K562 (cell line): ENCODE measurements at regions not wholly inside any gene's neighbourhood (a gene's known extent, or its start where the extent isn't known, plus 50 kb on each side); places are given as distances from the start of the nearest gene placed in this dataset.

Experiments
- ATAC-seq: fragments of 200-7000 bp; cut with Tn5 transposase; 3 replicates; pipeline ENCODE4 v1.9.1; 2020; ENCODE audit warnings: moderate library complexity
- BruUV-seq: library from RNA; stranded (reverse); fragments of 400-500 nt; replicated peaks from 2 replicates; lab custom pipeline; 2021; lab: Mats Ljungman, UMichigan
- CTCF ChIA-PET: fragments of 300-600 bp; formaldehyde crosslinking; extraction: SDS; loops from one replicate; lab custom pipeline; 2021; ENCODE audit warnings: low intra/inter-chr PET ratio; lab: Yijun Ruan, JAX
- POLR2A ChIA-PET: fragments of 300-600, 350-650 bp; sonication (Branson Sonifier 250); formaldehyde crosslinking; extraction: SDS; loops from one replicate; lab custom pipeline; 2021; ENCODE audit warnings: antibody characterized with exemption, inconsistent platforms; lab: Yijun Ruan, JAX
- DNase-seq, 4 experiments: peaks; one replicate each; pipeline versions ENCODE4 v3.0.0 to v3.0.0-alpha.2; 2011 to 2018; ENCODE audit warnings: low spot score in 3 of 4, mixed read lengths in 3 of 4; ENCODE audit errors: extremely low read depth in 1 of 4
- FAIRE-seq: peaks from 2 replicates; lab custom pipeline; 2011; peaks lifted over from hg19 to GRCh38; lab: Jason Lieb, UNC
- H2AFZ ChIP-seq: 2 replicates; pipeline ENCODE4 v1.6.0; 2011; ENCODE audit warnings: low read depth, low read length, control low read depth, inconsistent platforms
- H3K27ac ChIP-seq: fragments of 200-600 bp; 3 replicates; pipeline ENCODE4 v1.8.0; 2011; ENCODE audit warnings: low read depth, mild to moderate bottlenecking, control low read depth, inconsistent platforms, low read length, moderate library complexity, mixed read lengths; ENCODE audit errors: extremely low read depth
- H3K27me3 ChIP-seq, 2 experiments: fragments of 300-600 bp in 1 of 2; 2 replicates in 1 of 2; 3 replicates in 1 of 2; pipeline versions ENCODE4 v1.6.0 to v1.8.0; 2011; ENCODE audit warnings: inconsistent platforms in 2 of 2, low read length in 2 of 2, mild to moderate bottlenecking in 1 of 2, mixed read lengths in 1 of 2, moderate library complexity in 1 of 2; ENCODE audit not compliant: control insufficient read depth in 2 of 2, insufficient read depth in 2 of 2
- H3K36me3 ChIP-seq: fragments of 300-600 bp; 3 replicates; pipeline ENCODE4 v1.8.0; 2011; ENCODE audit warnings: mild to moderate bottlenecking, low read length, inconsistent platforms; ENCODE audit not compliant: control insufficient read depth, insufficient read depth
- H3K4me1 ChIP-seq, 2 experiments: fragments of 200-600 bp in 1 of 2; replicated peaks in 1 of 2; 2 replicates in 1 of 2; 3 replicates in 1 of 2; pipeline versions ENCODE4 v1.5.1 to v1.8.0; 2011; ENCODE audit warnings: inconsistent platforms in 2 of 2, low read length in 2 of 2, mild to moderate bottlenecking in 1 of 2, mixed read lengths in 1 of 2, moderate library complexity in 1 of 2; ENCODE audit not compliant: control insufficient read depth in 2 of 2, insufficient read depth in 2 of 2
- H3K4me2 ChIP-seq: 2 replicates; pipeline ENCODE4 v1.6.1; 2011; ENCODE audit warnings: low read length, control low read depth, inconsistent platforms, mixed read lengths; ENCODE audit not compliant: insufficient read depth
- H3K4me3 ChIP-seq: fragments of 200-600 bp; sonication (generic), shearing (Covaris generic); 2 replicates; pipeline ENCODE4 v1.5.1; 2016; ENCODE audit warnings: control low read depth, inconsistent platforms
- H3K79me2 ChIP-seq: fragments of 200-600 bp; 3 replicates; pipeline ENCODE4 v1.8.0; 2011; ENCODE audit warnings: low read length, inconsistent platforms; ENCODE audit not compliant: control insufficient read depth, insufficient read depth
- H3K9ac ChIP-seq, 2 experiments: 2 replicates each; pipeline versions ENCODE4 v1.6.0 to v1.6.1; 2011; ENCODE audit warnings: low read depth in 2 of 2, low read length in 2 of 2, control low read depth in 1 of 2, inconsistent platforms in 1 of 2, mild to moderate bottlenecking in 1 of 2, mixed read lengths in 1 of 2; ENCODE audit not compliant: insufficient read depth in 1 of 2
- H3K9me1 ChIP-seq: one replicate; pipeline ENCODE4 v1.6.0; 2011; ENCODE audit warnings: inconsistent platforms, mild to moderate bottlenecking, low read length, moderate library complexity; ENCODE audit not compliant: control insufficient read depth, insufficient read depth
- H3K9me3 ChIP-seq: replicated peaks from 2 replicates; pipeline ENCODE4 v1.5.1; 2011; ENCODE audit warnings: low read depth, low read length, inconsistent platforms; ENCODE audit not compliant: control insufficient read depth, insufficient read depth
- H4K20me1 ChIP-seq: replicated peaks from 2 replicates; pipeline ENCODE4 v1.6.1; 2011; ENCODE audit warnings: low read length, inconsistent platforms, mixed read lengths; ENCODE audit not compliant: control insufficient read depth, insufficient read depth
- ETV5 ChIP-seq: sonication (generic); formaldehyde crosslinking; IDR thresholded peaks from 2 replicates; pipeline ENCODE4 v1.4.0; 2020; ENCODE audit warnings: low read depth, mild to moderate bottlenecking, missing genetic modification reagents
- GABPB2 ChIP-seq: fragments of 250-450 bp; sonication (Bioruptor Pico); conservative IDR thresholded peaks from 2 replicates; pipeline ENCODE4 v1.5.1; 2021; ENCODE audit warnings: mild to moderate bottlenecking
- GTF2B ChIP-seq: IDR thresholded peaks from 2 replicates; pipeline ENCODE4 v1.6.1; 2011; ENCODE audit not compliant: insufficient read length; ENCODE audit errors: extremely low read depth
- HCFC1 ChIP-seq: IDR thresholded peaks from 2 replicates; pipeline ENCODE4 v1.6.1; 2012; ENCODE audit warnings: low read depth, low read length, improper control_type of control experiment
- NKRF ChIP-seq: fragments of 450-650 bp; IDR thresholded peaks from 2 replicates; pipeline ENCODE4 v1.6.1; 2016; ENCODE audit warnings: borderline replicate concordance
- NR4A1 ChIP-seq, 2 experiments: fragments of 250-450 bp in 1 of 2; fragments of 450-650 bp in 1 of 2; sonication (Bioruptor Pico) in 1 of 2; IDR thresholded peaks; 2 replicates each; pipeline versions ENCODE4 v1.4.0 to v1.6.1; 2016 to 2020; ENCODE audit warnings: mild to moderate bottlenecking in 2 of 2, missing compliant biosample characterization in 1 of 2, missing genetic modification characterization in 1 of 2, moderate library complexity in 1 of 2
- RBFOX2 ChIP-seq: fragments of 200-400 bp; formaldehyde crosslinking; IDR thresholded peaks from 2 replicates; pipeline ENCODE4 v1.6.1; 2017; ENCODE audit warnings: low read depth, mild to moderate bottlenecking, low read length, moderate library complexity
- SNRNP70 ChIP-seq: fragments of 200-400 bp; formaldehyde crosslinking; optimal IDR thresholded peaks from 2 replicates; pipeline ENCODE3; 2017; ENCODE audit warnings: low read depth, low read length
- TFAM ChIP-seq: fragments of 250-450 bp; sonication (Bioruptor Pico); conservative IDR thresholded peaks from 2 replicates; pipeline ENCODE4 v1.5.0; 2021; ENCODE audit warnings: mild to moderate bottlenecking, moderate library complexity
- VEZF1 ChIP-seq: fragments of 200-800 bp; sonication (Bioruptor generic); IDR thresholded peaks from 2 replicates; pipeline ENCODE4 v1.6.1; 2017; ENCODE audit warnings: missing genetic modification characterization, missing compliant biosample characterization
- ZFP1 ChIP-seq: fragments of 450-650 bp; formaldehyde crosslinking; IDR thresholded peaks from 2 replicates; pipeline ENCODE4 v1.4.0; 2020; ENCODE audit warnings: mild to moderate bottlenecking, mixed read lengths
- ZFX ChIP-seq: sonication (generic); formaldehyde crosslinking; IDR thresholded peaks from 2 replicates; pipeline ENCODE4 v1.8.0; 2022; ENCODE audit warnings: mild to moderate bottlenecking, missing genetic modification reagents, moderate library complexity
- WGBS: fragments of 100-300 bp; shearing (Covaris generic); methylation state at CpG from one replicate; pipeline ENCODE4 v1.1.6; 2016; ENCODE audit warnings: low coverage, mixed read lengths; ENCODE audit not compliant: insufficient coverage; ENCODE audit errors: missing lambda C conversion rate; 5-methylcytosine and 5-hydroxymethylcytosine counted together
- in situ Hi-C: fragments of 300-500 bp; cut with MboI; formaldehyde crosslinking; loops from 4 replicates; pipeline ENCODE4 v1.15.0; 2018; ENCODE audit warnings: inconsistent platforms, mixed read lengths
- intact Hi-C: fragments of 100-400 bp; cut with micrococcal nuclease; formaldehyde crosslinking; loops from 2 replicates; pipeline ENCODE4 v1.14.2; 2022

- POLR2A ChIA-PET: no interaction called here
- Histone ChIP-seq H3K9ac (no peak overlapping the region), H3K9me1 (no peaks in the 10 kb centered on the region), H3K4me2 (no peak overlapping the region), H3K79me2 (no peaks in the 10 kb centered on the region), H3K27ac (no peak overlapping the region), H3K4me3 (no peak overlapping the region), H3K27me3 (no peaks in the 10 kb centered on the region), H4K20me1 (no peaks in the 10 kb centered on the region), H2AFZ (no peak overlapping the region), H3K36me3 (no peaks in the 10 kb centered on the region), H3K9me3 (peaks cover 4% of the 10 kb centered on the region; the same call in 1 of the 2 replicates), H3K4me1 (no peaks in the 10 kb centered on the region)
- 0% methylated on average over 7 of the region's 7 CpGs for WGBS
- in situ Hi-C loops: no loop called here
- no TSS peak for BruUV-seq
- ATAC-seq (no peak), DNase-seq (no peak), FAIRE-seq (no peak)
- TF ChIP-seq ZFP1 (no peak), RBFOX2 (no peak), GTF2B (no peak), ZFX (CRISPR knock-in tag) (no peak), SNRNP70 (no peak), HCFC1 (no peak), TFAM (CRISPR knock-in tag) (no peak), NR4A1 (CRISPR knock-in tag; IDR thresholded peaks at IDR 0.05) (no peak), NR4A1 (tag; IDR thresholded peaks at IDR 0.05) (no peak), ETV5 (CRISPR knock-in tag) (no peak), NKRF (no peak), GABPB2 (CRISPR knock-in tag) (no peak), VEZF1 (CRISPR knock-in tag) (no peak)
- intact Hi-C loops: no loop called here
- CTCF ChIA-PET: no interaction called here
Observed at GRCh38 chr2:5509362-5509761, 182.8 kb upstream of the SOX11 start.
